Body of pancreas (tissue), 4 donors: ENCODE measurements at regions not wholly inside any gene's neighbourhood (a gene's known extent, or its start where the extent isn't known, plus 50 kb on each side); places are given as distances from the start of the nearest gene placed in this dataset.

ENCODE experiments used
- ATAC-seq: fragments of 150-250 bp; one replicate; pipeline ENCODE4 v1.9.1; 2016
- DNase-seq, 4 donors: peaks; one replicate each; pipeline ENCODE4 v3.0.0-alpha.2; 2019
- H3K27ac ChIP-seq, 4 donors: fragments of 200-600 bp; sonication (generic); 1 replicate in 3 of 4; 2 replicates in 1 of 4; pipeline versions ENCODE4 v1.5.1 to v1.6.1; 2016 to 2019; ENCODE audit warnings: mild to moderate bottlenecking in 1 of 4, mixed read lengths in 1 of 4, moderate library complexity in 1 of 4
- H3K27me3 ChIP-seq, 2 donors: fragments of 200-600 bp; sonication (generic); one replicate each; pipeline ENCODE4 v1.6.0; 2016; ENCODE audit warnings: mild to moderate bottlenecking in 1 of 2
- H3K36me3 ChIP-seq, 2 donors: fragments of 200-600 bp; sonication (generic); replicated peaks in 1 of 2; 2 replicates each; pipeline ENCODE4 v1.5.1; 2016; ENCODE audit warnings: low read depth in 2 of 2; ENCODE audit not compliant: insufficient read depth in 1 of 2
- H3K4me1 ChIP-seq: fragments of 200-600 bp; sonication (generic); one replicate; pipeline ENCODE4 v1.6.0; 2016
- H3K4me3 ChIP-seq, 2 donors: fragments of 200-600 bp; sonication (generic); 1 replicate in 1 of 2; 2 replicates in 1 of 2; pipeline ENCODE4 v1.5.1; 2016 to 2019
- H3K9me3 ChIP-seq, 3 donors: fragments of 200-600 bp; sonication (generic); 1 replicate in 2 of 3; 2 replicates in 1 of 3; pipeline ENCODE4 v1.5.1; 2016
- POLR2A ChIP-seq, 3 donors: fragments of 450-650 bp; IDR thresholded peaks; one replicate each; pipeline ENCODE4 v1.6.1; 2016; ENCODE audit warnings: antibody characterized with exemption in 3 of 3, mild to moderate bottlenecking in 2 of 3
- WGBS, 2 donors: methylation state at CpG; one replicate each; pipeline ENCODE4 v1.1.5; 2017; 5-methylcytosine and 5-hydroxymethylcytosine counted together
- intact Hi-C: fragments of 100-400 bp; cut with DNase I; formaldehyde crosslinking; loops from one replicate; pipeline ENCODE4 v1.15.1; 2023
- TF ChIP-seq, protein P1 (sequence below), 7 experiments: fragments of 450-650 bp in 4 of 7; fragments of 200-600 bp in 3 of 7; sonication (generic) in 3 of 7; IDR thresholded peaks; one replicate each; pipeline ENCODE4 v1.5.1; 2016 to 2019; ENCODE audit warnings: antibody characterized with exemption in 7 of 7

- no peak for DNase-seq
- Histone ChIP-seq H3K27me3 (no peaks in the 10 kb centered on the region), H3K9me3 (no peaks in the 10 kb centered on the region), H3K36me3 (no peaks in the 10 kb centered on the region), H3K27ac (no peak overlapping the region), H3K4me1 (no peaks in the 10 kb centered on the region), H3K4me3 (no peak overlapping the region)
- WGBS, 2 donors = 41 to 55% methylated on average over 7 of the region's 7 CpGs
- no peak for ATAC-seq
- no peak for TF ChIP-seq POLR2A (IDR thresholded peaks at IDR 0.05)
- TF ChIP-seq, protein P1, sequence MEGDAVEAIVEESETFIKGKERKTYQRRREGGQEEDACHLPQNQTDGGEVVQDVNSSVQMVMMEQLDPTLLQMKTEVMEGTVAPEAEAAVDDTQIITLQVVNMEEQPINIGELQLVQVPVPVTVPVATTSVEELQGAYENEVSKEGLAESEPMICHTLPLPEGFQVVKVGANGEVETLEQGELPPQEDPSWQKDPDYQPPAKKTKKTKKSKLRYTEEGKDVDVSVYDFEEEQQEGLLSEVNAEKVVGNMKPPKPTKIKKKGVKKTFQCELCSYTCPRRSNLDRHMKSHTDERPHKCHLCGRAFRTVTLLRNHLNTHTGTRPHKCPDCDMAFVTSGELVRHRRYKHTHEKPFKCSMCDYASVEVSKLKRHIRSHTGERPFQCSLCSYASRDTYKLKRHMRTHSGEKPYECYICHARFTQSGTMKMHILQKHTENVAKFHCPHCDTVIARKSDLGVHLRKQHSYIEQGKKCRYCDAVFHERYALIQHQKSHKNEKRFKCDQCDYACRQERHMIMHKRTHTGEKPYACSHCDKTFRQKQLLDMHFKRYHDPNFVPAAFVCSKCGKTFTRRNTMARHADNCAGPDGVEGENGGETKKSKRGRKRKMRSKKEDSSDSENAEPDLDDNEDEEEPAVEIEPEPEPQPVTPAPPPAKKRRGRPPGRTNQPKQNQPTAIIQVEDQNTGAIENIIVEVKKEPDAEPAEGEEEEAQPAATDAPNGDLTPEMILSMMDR (IDR thresholded peaks at IDR 0.05) = no peak
- intact Hi-C loops = no loop called here
These were observed 85.9 kb upstream of the KLHL25 start for GRCh38 chr15:85880501-85881190.

DNA sequence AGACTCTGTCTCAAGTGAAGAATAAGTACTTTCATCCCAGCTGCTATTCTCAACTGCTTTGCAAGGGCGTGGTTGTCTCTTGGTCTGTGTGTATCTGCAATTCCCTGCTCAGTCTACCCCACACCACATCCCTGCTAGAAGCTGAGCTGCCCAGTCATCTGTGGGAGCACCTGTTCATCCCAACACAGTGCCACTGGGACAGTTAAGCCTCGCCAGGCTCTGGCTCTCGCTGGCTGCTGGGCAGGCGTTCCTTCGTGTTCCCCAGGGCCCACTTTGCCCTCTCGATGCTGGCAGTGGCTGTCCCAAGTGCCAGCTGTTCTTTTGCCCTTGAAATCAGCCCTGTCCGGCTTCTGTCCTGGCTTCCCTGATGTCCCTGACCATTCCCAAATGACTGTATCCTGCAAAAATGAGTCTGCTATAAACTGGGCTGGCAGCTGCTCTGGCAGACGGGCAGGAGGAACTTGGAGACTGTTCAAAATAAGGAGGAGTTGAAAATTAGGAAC is 91.6 kb upstream of the KLHL25 start:
- peaks cover 0 to 3% of the 10 kb centered on the region in 2 donors for H3K27me3 ChIP-seq
- H3K27ac ChIP-seq = no peak overlapping the region
- DNase-seq = no peak
- H3K9me3 ChIP-seq = no peaks in the 10 kb centered on the region
- TF ChIP-seq POLR2A (IDR thresholded peaks at IDR 0.05) = no peak
- TF ChIP-seq, protein P1 (IDR thresholded peaks at IDR 0.05) = no peak
- WGBS, 2 donors = 23 to 36% methylated on average over 4 to 8 of the region's 8 CpGs
- no peak overlapping the region for H3K4me3 ChIP-seq
- ATAC-seq = no peak
- H3K4me1 ChIP-seq = no peaks in the 10 kb centered on the region
- intact Hi-C loops = no loop called here
- no peaks in the 10 kb centered on the region for H3K36me3 ChIP-seq

GRCh38 chr15:85889956-85890619 is 95.4 kb upstream of the KLHL25 start:
- intact Hi-C loops = no loop called here
- Histone ChIP-seq H3K36me3 (no peaks in the 10 kb centered on the region), H3K4me1 (no peaks in the 10 kb centered on the region), H3K27ac (no peak overlapping the region), H3K4me3 (no peak overlapping the region), H3K9me3 (no peaks in the 10 kb centered on the region), H3K27me3 (peaks cover 0 to 3% of the 10 kb centered on the region in 2 donors)
- TF ChIP-seq, protein P1 (IDR thresholded peaks at IDR 0.05) = no peak
- no peak for TF ChIP-seq POLR2A (IDR thresholded peaks at IDR 0.05)
- ATAC-seq = no peak
- WGBS, 2 donors = 67% methylated on average over 12 of the region's 12 CpGs
- DNase-seq = no peak

- 62 to 70% methylated on average over 2 of the region's 2 CpGs for WGBS, 2 donors
- no peak overlapping the region for H3K4me3 ChIP-seq
- no peak for ATAC-seq
These were observed 95.9 kb upstream of the KLHL25 start for GRCh38 chr15:85890620-85890980.

More at GRCh38 chr15:85890620-85890980, 95.9 kb upstream of the KLHL25 start:
- H3K4me1 ChIP-seq = no peaks in the 10 kb centered on the region
- DNase-seq = no peak
- no peak for TF ChIP-seq POLR2A (IDR thresholded peaks at IDR 0.05)
- TF ChIP-seq, protein P1 (IDR thresholded peaks at IDR 0.05) = no peak
- H3K36me3 ChIP-seq = no peaks in the 10 kb centered on the region
- no peak overlapping the region for H3K27ac ChIP-seq
- H3K9me3 ChIP-seq = no peaks in the 10 kb centered on the region
- peaks cover 0 to 3% of the 10 kb centered on the region in 2 donors for H3K27me3 ChIP-seq
- intact Hi-C loops = no loop called here
